ENCODE measurements at regions not wholly inside any gene's neighbourhood (a gene's known extent, or its start where the extent isn't known, plus 50 kb on each side); places are given as distances from the start of the nearest gene placed in this dataset.
A peak's percentile ranks its signal among the peaks of the same experiment; 100 is the strongest.

DNA sequence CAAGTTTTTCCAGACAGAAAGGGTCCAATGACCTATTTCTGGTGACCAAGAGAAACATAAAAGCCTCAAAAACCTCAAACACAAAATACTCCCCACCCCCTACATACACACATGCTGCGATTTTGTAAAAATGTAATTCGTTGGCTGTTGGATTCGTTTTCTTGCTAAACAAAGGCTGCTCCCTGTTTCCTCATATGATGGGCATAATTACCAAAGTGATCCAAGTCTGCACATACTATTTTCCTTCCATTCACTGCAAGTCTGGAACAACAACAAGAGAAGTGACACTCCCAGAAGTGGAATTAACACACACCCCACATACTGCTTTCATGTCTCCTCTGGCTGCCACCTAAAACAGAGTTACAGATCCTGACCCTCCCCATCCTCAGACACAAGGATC is 131.9 kb downstream of the RAP2A start:
- Mint-ChIP-seq H3K36me3 (ENCODE audit: low read depth) (no peaks in the 10 kb centered on the region), H3K9me3 (no peaks in the 10 kb centered on the region), H3K27ac (no peak overlapping the region), H3K4me1 (ENCODE audit: low read depth) (no peaks in the 10 kb centered on the region), H3K4me3 (no peak overlapping the region), H3K27me3 (ENCODE audit: low read depth) (peaks cover 17% of the 10 kb centered on the region)
- intact Hi-C loops (cut with micrococcal nuclease) = no loop called here
- CTCF ChIA-PET = no interaction called here
- DNase-seq = no peak

DNA sequence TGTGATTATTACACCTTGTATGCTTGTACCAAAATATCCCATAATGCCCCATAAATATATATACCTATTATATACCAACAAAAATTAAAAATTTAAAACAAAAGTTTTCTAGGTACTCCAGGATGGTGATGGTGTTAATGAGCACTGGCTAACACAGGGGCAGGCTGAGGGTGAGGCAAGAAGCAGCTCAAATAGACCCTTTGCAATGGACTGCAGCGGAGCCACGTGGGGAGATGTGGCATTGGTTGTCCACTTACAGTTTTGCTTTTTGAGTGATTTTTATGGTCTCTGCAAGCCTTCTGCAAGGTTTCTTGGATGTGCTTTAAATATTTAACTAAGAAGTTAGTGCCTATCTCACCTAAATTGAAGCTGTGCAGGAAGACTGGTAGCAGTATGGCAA is 132.9 kb downstream of the RAP2A start:
- CTCF ChIA-PET = no interaction called here
- H3K4me1 Mint-ChIP-seq (ENCODE audit: low read depth) = no peaks in the 10 kb centered on the region
- H3K36me3 Mint-ChIP-seq (ENCODE audit: low read depth) = no peaks in the 10 kb centered on the region
- H3K27ac Mint-ChIP-seq = no peak overlapping the region
- H3K27me3 Mint-ChIP-seq (ENCODE audit: low read depth) = peaks cover 17% of the 10 kb centered on the region
- intact Hi-C loops (cut with micrococcal nuclease) = no loop called here
- no peak overlapping the region for H3K4me3 Mint-ChIP-seq
- H3K9me3 Mint-ChIP-seq = no peaks in the 10 kb centered on the region
- no peak for DNase-seq

DNA sequence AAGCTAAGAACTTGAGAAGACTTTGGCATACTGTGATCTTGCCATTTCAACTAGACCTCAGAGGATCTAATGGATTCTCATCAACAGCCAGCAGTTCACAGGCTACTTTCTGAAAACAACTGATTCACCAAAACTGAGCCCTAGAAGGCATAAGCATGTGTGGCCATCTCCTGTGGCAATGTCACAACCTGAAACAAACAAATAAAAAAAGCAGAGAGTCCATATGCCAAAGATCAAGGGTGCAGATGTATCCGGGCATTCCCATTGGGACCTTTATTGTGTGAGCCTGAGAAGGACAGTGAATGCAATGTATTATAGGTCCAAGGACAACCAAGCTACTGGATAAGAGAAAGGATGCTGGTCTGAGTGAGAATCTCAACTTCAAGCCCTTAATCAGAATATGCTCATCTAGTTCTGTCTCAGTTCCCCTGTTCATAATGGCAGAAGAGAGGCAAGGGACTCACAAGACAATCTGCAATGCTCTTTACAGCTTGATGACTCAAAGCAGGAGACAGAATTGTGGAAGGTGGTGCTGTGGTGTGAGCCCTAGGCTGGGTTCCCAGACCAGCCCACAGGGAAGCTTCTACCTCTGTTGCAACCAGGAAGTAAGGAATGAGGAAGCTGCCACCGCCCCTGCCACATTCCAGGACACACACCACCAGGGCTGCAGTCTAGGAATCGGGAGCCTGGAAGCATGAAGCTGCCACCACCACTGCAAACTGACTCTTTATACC is 133.7 kb downstream of the RAP2A start:
- Mint-ChIP-seq H3K27me3 (ENCODE audit: low read depth) (peaks cover 17% of the 10 kb centered on the region), H3K27ac (no peak overlapping the region), H3K9me3 (no peaks in the 10 kb centered on the region), H3K36me3 (ENCODE audit: low read depth) (no peaks in the 10 kb centered on the region), H3K4me1 (ENCODE audit: low read depth) (no peaks in the 10 kb centered on the region), H3K4me3 (no peak overlapping the region)
- no peak for DNase-seq
- intact Hi-C loops (cut with micrococcal nuclease) = no loop called here
- CTCF ChIA-PET = no interaction called here

DNA sequence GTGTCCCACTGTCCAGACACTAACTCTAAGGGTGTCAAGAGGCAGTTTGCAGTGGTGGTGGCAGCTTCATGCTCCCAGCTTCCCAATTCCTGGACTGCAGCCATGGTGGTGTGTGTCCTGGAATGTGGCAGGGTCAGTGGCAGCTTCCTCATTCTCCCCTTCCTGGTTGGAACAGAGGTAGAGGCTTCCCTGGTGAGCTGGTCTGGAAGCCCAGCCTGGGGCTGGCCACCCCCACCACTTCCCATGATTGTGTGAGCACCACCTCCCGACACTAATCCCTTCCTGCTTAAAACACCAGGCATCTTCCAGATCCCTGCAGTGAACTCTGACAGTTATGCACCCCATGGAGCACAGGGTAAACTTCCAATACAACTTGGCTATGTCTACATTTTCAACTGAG is 134.9 kb downstream of the RAP2A start:
- Mint-ChIP-seq H3K9me3 (no peaks in the 10 kb centered on the region), H3K4me1 (ENCODE audit: low read depth) (no peaks in the 10 kb centered on the region), H3K4me3 (no peak overlapping the region), H3K27ac (no peak overlapping the region), H3K27me3 (ENCODE audit: low read depth) (peaks cover 17% of the 10 kb centered on the region), H3K36me3 (ENCODE audit: low read depth) (no peaks in the 10 kb centered on the region)
- intact Hi-C loops (cut with micrococcal nuclease) = no loop called here
- CTCF ChIA-PET = no interaction called here
- no peak for DNase-seq

DNA sequence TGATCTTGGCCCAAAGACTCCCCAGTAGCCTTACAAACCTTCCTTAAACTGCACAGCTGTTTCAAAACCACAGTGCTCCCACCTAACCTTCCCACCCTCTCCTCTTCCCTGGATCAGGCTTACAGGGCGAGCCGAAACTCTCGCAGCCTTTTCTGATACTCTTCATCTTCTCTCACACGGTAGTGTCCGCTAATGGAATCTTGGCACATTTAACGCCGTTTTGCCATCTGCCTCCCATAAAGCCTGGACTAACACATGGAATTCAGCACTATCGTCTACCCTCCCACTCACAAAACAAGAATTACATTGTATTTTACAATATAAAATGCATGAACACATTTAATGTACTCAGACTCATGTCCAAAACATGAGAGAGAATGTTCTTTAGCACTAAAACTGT is 135.9 kb downstream of the RAP2A start:
- Mint-ChIP-seq H3K4me3 (no peak overlapping the region), H3K9me3 (no peaks in the 10 kb centered on the region), H3K27ac (no peak overlapping the region), H3K4me1 (ENCODE audit: low read depth) (no peaks in the 10 kb centered on the region), H3K36me3 (ENCODE audit: low read depth) (no peaks in the 10 kb centered on the region), H3K27me3 (ENCODE audit: low read depth) (peaks cover 12% of the 10 kb centered on the region)
- CTCF ChIA-PET = no interaction called here
- DNase-seq = no peak
- intact Hi-C loops (cut with micrococcal nuclease) = loop anchor here (10.0 kb wide), 1 partner anchor 215 kb away; no protein-coding TSS in a partner anchor

- Mint-ChIP-seq H3K9me3 (no peaks in the 10 kb centered on the region), H3K27me3 (ENCODE audit: low read depth) (peaks cover 11% of the 10 kb centered on the region), H3K4me3 (no peak overlapping the region), H3K4me1 (ENCODE audit: low read depth) (no peaks in the 10 kb centered on the region), H3K36me3 (ENCODE audit: low read depth) (no peaks in the 10 kb centered on the region), H3K27ac (no peak overlapping the region)
- DNase-seq = no peak
- CTCF ChIA-PET = no interaction called here
- intact Hi-C loops (cut with micrococcal nuclease) = loop anchor here (10.0 kb wide), 1 partner anchor 216 kb away; no protein-coding TSS in a partner anchor
These were observed 136.5 kb downstream of the RAP2A start for GRCh38 chr13:97570442-97570841.

- no peak for DNase-seq
- H3K27ac Mint-ChIP-seq = no peak overlapping the region
- no peaks in the 10 kb centered on the region for H3K4me1 Mint-ChIP-seq (ENCODE audit: low read depth)
- H3K9me3 Mint-ChIP-seq = no peaks in the 10 kb centered on the region
- CTCF ChIA-PET = no interaction called here
- H3K4me3 Mint-ChIP-seq = no peak overlapping the region
- peaks cover 10% of the 10 kb centered on the region for H3K27me3 Mint-ChIP-seq (ENCODE audit: low read depth)
- intact Hi-C loops (cut with micrococcal nuclease) = loop anchor here (10.0 kb wide), 1 partner anchor 218 kb away; no protein-coding TSS in a partner anchor
- H3K36me3 Mint-ChIP-seq (ENCODE audit: low read depth) = no peaks in the 10 kb centered on the region
These were observed 139.0 kb downstream of the RAP2A start for GRCh38 chr13:97573011-97573410.

GRCh38 chr13:97574926-97575325 is 141.0 kb downstream of the RAP2A start:
- intact Hi-C loops (cut with micrococcal nuclease) = loop anchor here (1.0 to 10.0 kb wide), 4 partner anchors 142 to 557 kb away; no protein-coding TSS in a partner anchor
- peak; percentile 51 for DNase-seq

GRCh38 chr13:97577026-97577425 is 143.1 kb downstream of the RAP2A start:
- Mint-ChIP-seq H3K36me3 (ENCODE audit: low read depth) (no peaks in the 10 kb centered on the region), H3K27me3 (ENCODE audit: low read depth) (peaks cover 8% of the 10 kb centered on the region), H3K27ac (no peak overlapping the region), H3K9me3 (no peaks in the 10 kb centered on the region), H3K4me3 (no peak overlapping the region), H3K4me1 (ENCODE audit: low read depth) (no peaks in the 10 kb centered on the region)
- CTCF ChIA-PET = no interaction called here
- intact Hi-C loops (cut with micrococcal nuclease) = loop anchor here (10.0 kb wide), 1 partner anchor 222 kb away; no protein-coding TSS in a partner anchor
- DNase-seq = no peak

More at GRCh38 chr13:97574926-97575325, 141.0 kb downstream of the RAP2A start:
- Mint-ChIP-seq H3K27ac (no peak overlapping the region), H3K9me3 (no peaks in the 10 kb centered on the region), H3K4me3 (no peak overlapping the region), H3K36me3 (ENCODE audit: low read depth) (no peaks in the 10 kb centered on the region), H3K4me1 (ENCODE audit: low read depth) (no peaks in the 10 kb centered on the region), H3K27me3 (ENCODE audit: low read depth) (peaks cover 6% of the 10 kb centered on the region)
- CTCF ChIA-PET = interaction anchor here (0.8 to 0.9 kb wide), 2 partner anchors 142 to 465 kb away, joined by 3 read pairs; no protein-coding TSS in a partner anchor

DNA sequence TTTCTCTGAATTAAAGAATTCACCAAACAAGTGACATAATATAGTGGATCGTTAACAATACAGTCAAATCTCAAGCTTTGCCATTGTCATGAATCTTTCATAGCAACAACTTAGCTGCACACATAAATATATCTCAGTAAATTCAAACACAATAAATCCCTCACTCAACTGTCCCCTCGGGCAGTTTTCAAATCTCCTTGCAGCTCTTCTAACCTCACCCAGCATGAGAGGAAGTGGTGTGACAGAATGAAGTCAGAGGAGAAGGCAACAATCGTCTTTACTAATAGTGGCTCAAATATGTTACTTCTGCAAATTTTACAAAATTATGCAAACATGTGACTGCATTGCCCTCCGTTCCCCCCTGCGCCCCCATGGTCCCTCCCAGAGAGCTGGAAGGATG is 148.2 kb downstream of the RAP2A start:
- Mint-ChIP-seq H3K4me1 (ENCODE audit: low read depth) (no peaks in the 10 kb centered on the region), H3K4me3 (no peak overlapping the region), H3K9me3 (no peaks in the 10 kb centered on the region), H3K27me3 (ENCODE audit: low read depth) (peaks cover 18% of the 10 kb centered on the region), H3K36me3 (ENCODE audit: low read depth) (no peaks in the 10 kb centered on the region), H3K27ac (no peak overlapping the region)
- CTCF ChIA-PET = no interaction called here
- no peak for DNase-seq
- intact Hi-C loops (cut with micrococcal nuclease) = no loop called here

GRCh38 chr13:97583907-97584497 is 150.0 kb downstream of the RAP2A start:
- CTCF ChIA-PET = no interaction called here
- Mint-ChIP-seq H3K27me3 (ENCODE audit: low read depth) (peaks cover 23% of the 10 kb centered on the region), H3K4me1 (ENCODE audit: low read depth) (no peaks in the 10 kb centered on the region), H3K27ac (no peak overlapping the region), H3K4me3 (no peak overlapping the region), H3K9me3 (no peaks in the 10 kb centered on the region), H3K36me3 (ENCODE audit: low read depth) (no peaks in the 10 kb centered on the region)
- intact Hi-C loops (cut with micrococcal nuclease) = no loop called here
- no peak for DNase-seq

DNA sequence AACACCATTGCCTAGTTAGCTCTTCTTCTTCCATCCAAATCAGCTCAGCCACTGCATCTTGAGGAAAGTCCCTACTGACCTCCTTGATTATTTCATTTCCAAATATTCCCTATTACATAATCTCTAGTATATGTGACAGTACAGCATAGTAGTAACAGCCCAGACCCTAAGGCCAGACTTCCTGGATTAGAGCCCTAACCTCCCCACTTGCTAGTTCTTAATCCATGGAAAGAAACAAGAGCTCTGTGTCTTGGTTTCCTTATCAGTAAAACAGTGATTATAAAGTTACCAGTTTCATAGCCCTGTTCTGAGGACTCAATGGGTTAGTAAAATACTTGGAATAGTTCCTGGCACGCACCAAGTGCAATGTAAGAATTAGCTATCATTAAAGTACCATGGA is 153.0 kb downstream of the RAP2A start:
- no peaks in the 10 kb centered on the region for H3K9me3 Mint-ChIP-seq
- intact Hi-C loops (cut with micrococcal nuclease) = no loop called here
- H3K36me3 Mint-ChIP-seq (ENCODE audit: low read depth) = no peaks in the 10 kb centered on the region
- no peak for DNase-seq
- H3K4me3 Mint-ChIP-seq = no peak overlapping the region
- no peaks in the 10 kb centered on the region for H3K4me1 Mint-ChIP-seq (ENCODE audit: low read depth)
- CTCF ChIA-PET = interaction anchor here (0.6 kb wide), 2 partner anchors 466 to 640 kb away, joined by 3 read pairs; no protein-coding TSS in a partner anchor
- peaks cover 24% of the 10 kb centered on the region for H3K27me3 Mint-ChIP-seq (ENCODE audit: low read depth)
- no peak overlapping the region for H3K27ac Mint-ChIP-seq

DNA sequence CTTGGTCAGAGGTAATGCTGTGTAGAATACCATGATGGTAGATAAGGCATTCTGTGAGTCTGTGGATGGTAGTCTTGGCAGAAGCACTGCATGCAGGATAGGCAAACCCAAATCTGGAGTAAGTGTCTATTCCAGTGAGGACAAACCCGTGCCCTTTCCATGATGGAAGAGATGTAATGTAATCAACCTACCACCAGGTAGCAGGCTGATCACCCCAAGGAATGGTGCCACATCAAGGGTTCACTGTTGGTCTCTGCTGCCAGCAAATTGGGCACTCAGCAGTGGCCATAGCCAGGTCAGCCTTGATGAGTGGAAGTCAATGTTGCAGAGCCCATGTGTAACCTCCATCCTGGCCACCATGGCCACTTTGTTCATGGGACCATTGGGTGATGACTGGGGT is 155.0 kb downstream of the RAP2A start:
- H3K36me3 Mint-ChIP-seq (ENCODE audit: low read depth) = no peaks in the 10 kb centered on the region
- peaks cover 25% of the 10 kb centered on the region for H3K27me3 Mint-ChIP-seq (ENCODE audit: low read depth)
- no peak overlapping the region for H3K4me3 Mint-ChIP-seq
- no peaks in the 10 kb centered on the region for H3K4me1 Mint-ChIP-seq (ENCODE audit: low read depth)
- CTCF ChIA-PET = no interaction called here
- intact Hi-C loops (cut with micrococcal nuclease) = no loop called here
- no peak for DNase-seq
- H3K27ac Mint-ChIP-seq = no peak overlapping the region
- no peaks in the 10 kb centered on the region for H3K9me3 Mint-ChIP-seq
